ENCODE measurements at regions not wholly inside any gene's neighbourhood (a gene's known extent, or its start where the extent isn't known, plus 50 kb on each side); places are given as distances from the start of the nearest gene placed in this dataset.

GRCh38 chr7:118572604-118573003 lies 348.1 kb downstream of the ANKRD7 start:
- Histone ChIP-seq H3K36me3 (replicated peaks) (no peaks in the 10 kb centered on the region), H3K27me3 (replicated peaks) (no peaks in the 10 kb centered on the region), H3K4me3 (ENCODE audit: low read depth, low read length) (no peak overlapping the region), H3K27ac (no peak overlapping the region)
- no peak for TF ChIP-seq CTCF (IDR thresholded peaks at IDR 0.05; ENCODE audit: low read depth, low read length, missing control alignments)
- in situ Hi-C loops (cut with HindIII; ENCODE audit: low pct_ligation_motif_present, low sequenced_read_pairs) = no loop called here
- DNase-seq = no peak

GRCh38 chr7:118573085-118573484 lies 348.6 kb downstream of the ANKRD7 start:
- in situ Hi-C loops (cut with HindIII; ENCODE audit: low pct_ligation_motif_present, low sequenced_read_pairs) = no loop called here
- Histone ChIP-seq H3K36me3 (replicated peaks) (no peaks in the 10 kb centered on the region), H3K27ac (no peak overlapping the region), H3K27me3 (replicated peaks) (no peaks in the 10 kb centered on the region), H3K4me3 (ENCODE audit: low read depth, low read length) (no peak overlapping the region)
- no peak for TF ChIP-seq CTCF (IDR thresholded peaks at IDR 0.05; ENCODE audit: low read depth, low read length, missing control alignments)
- no peak for DNase-seq

DNA sequence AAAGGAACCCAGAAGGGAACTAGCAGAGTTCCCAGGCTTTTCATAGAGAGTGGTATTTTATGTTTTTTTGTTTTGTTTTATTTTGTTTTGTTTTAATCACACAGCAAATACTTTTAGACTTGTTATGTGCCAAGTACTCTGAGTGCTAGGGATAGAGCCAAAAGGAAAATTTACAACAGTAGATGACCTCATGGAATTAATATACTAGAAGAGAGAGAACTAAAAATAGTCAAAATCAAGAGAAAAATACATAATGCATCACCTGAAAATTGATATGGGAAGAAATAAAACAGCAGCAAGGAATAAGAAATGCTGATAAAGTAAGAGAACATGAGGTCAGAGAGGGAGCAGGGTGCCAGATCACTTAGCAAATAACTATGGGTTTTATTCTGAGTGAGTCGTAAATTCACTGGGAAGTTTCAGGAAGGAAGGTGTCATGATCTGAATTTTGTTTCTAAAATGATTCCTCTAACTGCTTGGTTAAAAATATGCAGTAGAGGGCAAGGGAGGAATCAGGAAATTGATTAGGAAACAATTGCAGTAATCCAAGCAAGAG lies 351.0 kb downstream of the ANKRD7 start:
- Histone ChIP-seq H3K27ac (no peak overlapping the region), H3K4me3 (ENCODE audit: low read depth, low read length) (no peak overlapping the region), H3K36me3 (replicated peaks) (no peaks in the 10 kb centered on the region), H3K27me3 (replicated peaks) (no peaks in the 10 kb centered on the region)
- in situ Hi-C loops (cut with HindIII; ENCODE audit: low pct_ligation_motif_present, low sequenced_read_pairs) = no loop called here
- no peak for TF ChIP-seq CTCF (IDR thresholded peaks at IDR 0.05; ENCODE audit: low read depth, low read length, missing control alignments)
- no peak for DNase-seq

DNA sequence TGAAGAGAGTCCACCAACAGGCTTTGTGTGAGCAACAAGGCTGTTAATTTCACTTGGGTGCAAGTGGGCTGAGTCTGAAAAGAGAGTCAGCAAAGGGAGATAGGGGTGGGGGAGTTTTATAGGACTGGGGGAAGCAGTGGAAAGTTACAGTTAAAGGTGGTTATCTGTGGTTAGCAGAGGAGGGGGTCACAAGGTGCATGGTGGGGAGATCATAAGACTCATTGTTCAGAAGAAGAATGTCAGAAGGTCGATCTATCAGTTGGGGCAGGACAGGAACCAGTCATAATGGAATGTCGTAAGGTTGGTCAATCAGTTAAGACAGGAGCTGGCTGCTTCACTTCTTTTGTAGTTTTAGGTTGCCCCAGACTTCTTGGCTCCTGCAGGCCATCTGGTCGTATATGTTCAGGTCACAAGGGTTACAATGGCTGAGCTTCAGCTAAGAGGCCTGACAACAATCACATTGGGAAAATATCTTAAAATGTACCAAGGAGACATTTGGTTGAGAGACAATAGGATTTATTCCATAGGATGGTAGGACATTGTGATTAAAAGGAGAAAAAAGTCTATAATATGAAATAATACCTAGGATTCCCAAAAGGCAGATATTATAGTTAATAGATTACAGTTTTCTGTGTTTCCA lies 356.4 kb downstream of the ANKRD7 start:
- H3K4me3 ChIP-seq (ENCODE audit: low read depth, low read length) = no peak overlapping the region
- in situ Hi-C loops (cut with HindIII; ENCODE audit: low pct_ligation_motif_present, low sequenced_read_pairs) = no loop called here
- no peak for DNase-seq
- no peaks in the 10 kb centered on the region for H3K36me3 ChIP-seq (replicated peaks)
- no peak overlapping the region for H3K27ac ChIP-seq
- H3K27me3 ChIP-seq (replicated peaks) = no peaks in the 10 kb centered on the region
- no peak for TF ChIP-seq CTCF (IDR thresholded peaks at IDR 0.05; ENCODE audit: low read depth, low read length, missing control alignments)

DNA sequence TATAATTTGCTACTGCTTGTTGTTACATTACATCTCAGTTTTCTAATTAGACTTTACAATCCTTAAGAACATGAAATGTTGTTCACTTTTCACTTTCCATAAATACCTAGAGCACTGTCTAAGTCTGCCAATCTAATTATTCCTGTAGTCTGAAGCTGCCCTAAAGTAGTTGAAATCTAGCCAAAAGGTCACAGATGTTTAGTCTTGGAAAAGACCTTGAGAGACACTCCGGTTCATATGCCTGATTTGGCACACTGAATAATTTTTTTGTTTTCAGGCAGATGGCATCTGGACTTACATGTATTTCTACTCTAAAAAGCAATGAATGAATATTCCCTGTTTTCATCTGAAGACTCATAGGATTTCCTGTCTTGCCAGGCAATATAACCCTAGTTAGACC lies 359.1 kb downstream of the ANKRD7 start:
- no peaks in the 10 kb centered on the region for H3K36me3 ChIP-seq (replicated peaks)
- TF ChIP-seq CTCF (IDR thresholded peaks at IDR 0.05; ENCODE audit: low read depth, low read length, missing control alignments) = no peak
- in situ Hi-C loops (cut with HindIII; ENCODE audit: low pct_ligation_motif_present, low sequenced_read_pairs) = no loop called here

DNA sequence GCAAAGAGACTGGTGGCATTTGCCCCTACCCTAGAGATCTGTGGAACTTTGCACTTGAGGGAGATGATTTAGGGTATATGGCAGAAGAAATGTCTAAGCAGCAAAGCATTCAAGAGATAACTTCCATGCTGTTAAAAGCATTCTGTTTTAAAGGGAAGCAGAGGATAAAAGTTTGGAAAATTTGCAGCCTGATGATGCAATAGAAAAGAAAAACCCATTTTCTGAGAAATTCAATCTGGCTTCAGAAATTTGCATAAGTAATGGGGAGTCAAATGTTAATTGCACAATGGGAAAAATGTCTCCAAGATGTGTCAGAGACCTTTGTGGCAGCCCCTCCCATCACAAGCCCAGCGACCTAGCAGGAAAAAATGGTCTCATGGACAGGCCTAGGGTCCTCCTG lies 361.7 kb downstream of the ANKRD7 start:
- in situ Hi-C loops (cut with HindIII; ENCODE audit: low pct_ligation_motif_present, low sequenced_read_pairs) = no loop called here
- H3K27me3 ChIP-seq (replicated peaks) = no peaks in the 10 kb centered on the region
- TF ChIP-seq CTCF (IDR thresholded peaks at IDR 0.05; ENCODE audit: low read depth, low read length, missing control alignments) = no peak
- no peak for DNase-seq
- no peak overlapping the region for H3K4me3 ChIP-seq (ENCODE audit: low read depth, low read length)
- no peaks in the 10 kb centered on the region for H3K36me3 ChIP-seq (replicated peaks)
- no peak overlapping the region for H3K27ac ChIP-seq

More for the DNA sequence above, 359.1 kb downstream of the ANKRD7 start:
- DNase-seq = no peak
- H3K27me3 ChIP-seq (replicated peaks) = no peaks in the 10 kb centered on the region
- H3K27ac ChIP-seq = no peak overlapping the region
- no peak overlapping the region for H3K4me3 ChIP-seq (ENCODE audit: low read depth, low read length)

Data from brain microvascular endothelial cell (primary cell).